ENCODE measurements at regions not wholly inside any gene's neighbourhood (a gene's known extent, or its start where the extent isn't known, plus 50 kb on each side); places are given as distances from the start of the nearest gene placed in this dataset.

- Histone ChIP-seq H3K9me3 (no peaks in the 10 kb centered on the region), H3K36me3 (no peaks in the 10 kb centered on the region), H3K4me3 (no peak overlapping the region), H3K4me1 (peaks cover 0 to 11% (median 6%) of the 10 kb centered on the region in 4 donors), H3K27me3 (no peaks in the 10 kb centered on the region), H3K27ac (replicated peaks in 1 of 4) (no peak overlapping the region)
- intact Hi-C loops (cut with DNase I), result no loop called here
- TF ChIP-seq EP300 (IDR thresholded peaks at IDR 0.05) (no peak), POLR2A (IDR thresholded peaks at IDR 0.05; ENCODE audit: low read depth) (no peak), CTCF (IDR thresholded peaks at IDR 0.05) (no peak), POLR2AphosphoS5 (IDR thresholded peaks at IDR 0.05) (no peak)
- no peak for DNase-seq (ENCODE audit: extremely low spot score)
- 89% methylated on average over 4 of the region's 4 CpGs for WGBS
Measured at GRCh38 chr14:25351269-25351668, 301.3 kb upstream of the STXBP6 start.

GRCh38 chr14:25350802-25351201, 300.9 kb upstream of the STXBP6 start:
- no peak for DNase-seq (ENCODE audit: extremely low spot score)
- H3K4me1 ChIP-seq, result peaks cover 0 to 11% (median 6%) of the 10 kb centered on the region in 4 donors
- intact Hi-C loops (cut with DNase I), result no loop called here
- no peaks in the 10 kb centered on the region for H3K27me3 ChIP-seq
- TF ChIP-seq CTCF (IDR thresholded peaks at IDR 0.05) (no peak), EP300 (IDR thresholded peaks at IDR 0.05) (no peak), POLR2AphosphoS5 (IDR thresholded peaks at IDR 0.05) (no peak), POLR2A (IDR thresholded peaks at IDR 0.05; ENCODE audit: low read depth) (no peak)
- H3K4me3 ChIP-seq, result no peak overlapping the region
- H3K27ac ChIP-seq (replicated peaks in 1 of 4), result no peak overlapping the region
- H3K9me3 ChIP-seq, result no peaks in the 10 kb centered on the region
- WGBS, result 49% methylated on average over 4 of the region's 4 CpGs
- H3K36me3 ChIP-seq, result no peaks in the 10 kb centered on the region

GRCh38 chr14:25350021-25350420, 300.1 kb upstream of the STXBP6 start:
- TF ChIP-seq CTCF (IDR thresholded peaks at IDR 0.05) (no peak), POLR2AphosphoS5 (IDR thresholded peaks at IDR 0.05) (no peak), EP300 (IDR thresholded peaks at IDR 0.05) (no peak), POLR2A (IDR thresholded peaks at IDR 0.05; ENCODE audit: low read depth) (no peak)
- H3K9me3 ChIP-seq, result no peaks in the 10 kb centered on the region
- intact Hi-C loops (cut with DNase I), result no loop called here
- no peaks in the 10 kb centered on the region for H3K36me3 ChIP-seq
- 65% methylated on average over 3 of the region's 3 CpGs for WGBS
- H3K27me3 ChIP-seq, result no peaks in the 10 kb centered on the region
- H3K4me1 ChIP-seq, result peaks cover 0 to 11% (median 6%) of the 10 kb centered on the region in 4 donors
- no peak overlapping the region for H3K27ac ChIP-seq (replicated peaks in 1 of 4)
- no peak overlapping the region for H3K4me3 ChIP-seq
- DNase-seq (ENCODE audit: extremely low spot score), result no peak

- DNase-seq (ENCODE audit: extremely low spot score), result no peak
- no peak for TF ChIP-seq POLR2A (IDR thresholded peaks at IDR 0.05; ENCODE audit: low read depth)
- no peak for TF ChIP-seq POLR2AphosphoS5 (IDR thresholded peaks at IDR 0.05)
- no peak for TF ChIP-seq CTCF (IDR thresholded peaks at IDR 0.05)
- TF ChIP-seq EP300 (IDR thresholded peaks at IDR 0.05), result no peak
- intact Hi-C loops (cut with DNase I), result no loop called here
- H3K27me3 ChIP-seq, result no peaks in the 10 kb centered on the region
- 56% methylated on average over 1 of the region's 1 CpG for WGBS
- no peak overlapping the region for H3K27ac ChIP-seq (replicated peaks in 1 of 4)
- H3K36me3 ChIP-seq, result no peaks in the 10 kb centered on the region
- H3K9me3 ChIP-seq, result peaks cover 0 to 6% (median 2%) of the 10 kb centered on the region in 4 donors
- no peak overlapping the region for H3K4me3 ChIP-seq
- peaks cover 0 to 11% (median 6%) of the 10 kb centered on the region in 4 donors for H3K4me1 ChIP-seq
Measured at GRCh38 chr14:25349269-25349668, 299.3 kb upstream of the STXBP6 start.

GRCh38 chr14:25340882-25341281, 290.9 kb upstream of the STXBP6 start:
- no peak for TF ChIP-seq CTCF (IDR thresholded peaks at IDR 0.05)
- DNase-seq (ENCODE audit: extremely low spot score), result no peak

More at GRCh38 chr14:25340882-25341281, 290.9 kb upstream of the STXBP6 start:
- intact Hi-C loops (cut with DNase I), result no loop called here
- Histone ChIP-seq H3K4me3 (no peak overlapping the region), H3K4me1 (no peaks in the 10 kb centered on the region), H3K27ac (replicated peaks in 1 of 4) (no peak overlapping the region), H3K9me3 (peaks cover 0 to 13% (median 12%) of the 10 kb centered on the region in 4 donors), H3K27me3 (no peaks in the 10 kb centered on the region), H3K36me3 (no peaks in the 10 kb centered on the region)
- 96% methylated on average over 1 of the region's 1 CpG for WGBS

All from esophagus muscularis mucosa (tissue), 4 donors.